WI38 (cell line): ENCODE measurements at regions not wholly inside any gene's neighbourhood (a gene's known extent, or its start where the extent isn't known, plus 50 kb on each side); places are given as distances from the start of the nearest gene placed in this dataset.

Experiments
- H3K4me3 ChIP-seq: 2 replicates; pipeline ENCODE4 v1.5.1; 2011; ENCODE audit warnings: low read depth, mild to moderate bottlenecking, control low read depth, low read length
- CTCF ChIP-seq: IDR thresholded peaks from 2 replicates; pipeline ENCODE4 v1.5.1; 2012; ENCODE audit warnings: low read depth, mild to moderate bottlenecking, control low read depth, low read length

DNA sequence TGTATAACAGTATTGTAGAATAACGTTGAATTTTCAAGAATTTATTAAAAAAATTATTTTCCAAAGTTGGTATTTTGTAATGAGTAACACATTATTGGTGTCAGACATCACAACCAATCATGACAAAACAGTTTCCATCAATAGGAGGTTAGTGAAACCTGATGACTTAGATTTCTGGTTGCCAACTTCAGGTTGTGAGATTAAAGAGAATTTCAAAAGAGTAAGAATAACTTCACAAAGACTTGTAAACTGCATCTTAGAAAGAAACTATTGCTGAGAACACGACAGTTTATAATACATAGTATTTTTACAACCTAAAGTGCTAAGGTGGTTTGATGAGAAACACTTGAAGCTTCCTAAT is 159.2 kb upstream of the ARG1 start:
- no peak for TF ChIP-seq CTCF

GRCh38 chr6:131414956-131415355 is 158.1 kb upstream of the ARG1 start:
- no peak overlapping the region for H3K4me3 ChIP-seq
- TF ChIP-seq CTCF, result no peak

More for the DNA sequence above, 159.2 kb upstream of the ARG1 start:
- H3K4me3 ChIP-seq, result no peak overlapping the region

- H3K4me3 ChIP-seq, result no peak overlapping the region
- TF ChIP-seq CTCF, result no peak
Observed at GRCh38 chr6:131418441-131418840, 154.6 kb upstream of the ARG1 start.

- H3K4me3 ChIP-seq, result no peak overlapping the region
- TF ChIP-seq CTCF, result no peak
Observed at GRCh38 chr6:131419702-131420101, 153.3 kb upstream of the ARG1 start.

DNA sequence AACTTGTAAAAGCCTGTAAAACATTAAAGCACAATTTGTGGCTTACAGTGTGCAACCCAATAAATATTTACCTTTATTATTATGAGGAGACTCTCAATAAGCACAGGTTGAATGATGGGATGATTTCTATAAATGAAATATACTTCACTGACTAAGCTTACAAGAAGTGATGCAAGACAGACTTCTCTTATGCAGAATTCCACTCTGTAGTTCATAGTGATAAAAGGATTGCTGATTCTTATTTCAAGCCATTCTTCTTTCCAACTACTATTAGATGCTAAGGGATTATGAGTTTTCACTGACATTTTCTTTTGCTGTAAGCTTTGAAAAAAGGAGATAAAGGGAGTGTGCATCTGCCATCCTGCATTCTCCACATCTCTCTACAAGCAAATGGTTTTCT is 149.0 kb upstream of the ARG1 start:
- no peak for TF ChIP-seq CTCF
- H3K4me3 ChIP-seq, result no peak overlapping the region

DNA sequence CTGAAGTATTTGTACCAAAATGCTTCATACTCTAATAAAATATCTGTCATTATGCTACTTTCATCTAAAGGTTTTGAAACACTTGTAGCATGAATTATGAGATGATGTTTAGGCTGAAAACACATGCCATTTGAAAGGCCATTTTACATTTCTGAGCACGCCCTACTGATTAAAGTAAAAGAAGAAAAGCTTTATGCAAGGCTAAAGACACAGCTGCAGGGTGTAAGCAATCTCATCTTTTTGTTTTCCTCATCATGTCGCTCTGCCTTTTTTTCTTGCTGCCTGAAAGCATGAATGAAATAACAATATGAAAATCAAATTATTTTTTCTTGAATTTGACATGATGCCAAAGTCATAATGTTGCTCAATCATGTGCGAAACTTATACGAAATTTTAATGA is 148.6 kb upstream of the ARG1 start:
- TF ChIP-seq CTCF, result no peak
- H3K4me3 ChIP-seq, result no peak overlapping the region

GRCh38 chr6:131427434-131428058 is 145.5 kb upstream of the ARG1 start:
- no peak overlapping the region for H3K4me3 ChIP-seq
- no peak for TF ChIP-seq CTCF
